ENCODE measurements at regions not wholly inside any gene's neighbourhood (a gene's known extent, or its start where the extent isn't known, plus 50 kb on each side); places are given as distances from the start of the nearest gene placed in this dataset.
"Not testable (repeated sequence)": the region's sequence is repeated elsewhere in the genome, so short reads cannot be mapped to it uniquely, and the experiment has no call there.

- no peak for DNase-seq
Observed at GRCh38 chr2:38145236-38145635, 69.3 kb upstream of the CYP1B1 start.

- DNase-seq: no peak
Observed at GRCh38 chr2:38142627-38143026, 66.7 kb upstream of the CYP1B1 start.

GRCh38 chr2:38141501-38141900, 65.5 kb upstream of the CYP1B1 start:
- no peak for DNase-seq

GRCh38 chr2:38138996-38139395, 63.0 kb upstream of the CYP1B1 start:
- no peak for DNase-seq

- no peak for DNase-seq
Observed at GRCh38 chr2:38138419-38138818, 62.5 kb upstream of the CYP1B1 start.

- DNase-seq: not testable (repeated sequence)
Observed at GRCh38 chr2:38137958-38138357, 62.0 kb upstream of the CYP1B1 start.

GRCh38 chr2:38131676-38132075, 55.7 kb upstream of the CYP1B1 start:
- DNase-seq: no peak

GRCh38 chr2:38130876-38131275, 54.9 kb upstream of the CYP1B1 start:
- DNase-seq: no peak

- no peak for DNase-seq
Observed at GRCh38 chr2:38129987-38130386, 54.0 kb upstream of the CYP1B1 start.

- no peak for DNase-seq
Observed at GRCh38 chr2:38129481-38129880, 53.5 kb upstream of the CYP1B1 start.

GRCh38 chr2:38128653-38129052, 52.7 kb upstream of the CYP1B1 start:
- DNase-seq: no peak

- DNase-seq: no peak
Observed at GRCh38 chr2:38127277-38127676, 51.3 kb upstream of the CYP1B1 start.

GRCh38 chr2:38125842-38126241, 49.9 kb upstream of the CYP1B1 start:
- no peak for DNase-seq
